MM.1S (cell line): ENCODE measurements at regions not wholly inside any gene's neighbourhood (a gene's known extent, or its start where the extent isn't known, plus 50 kb on each side); places are given as distances from the start of the nearest gene placed in this dataset.

Source experiments
- DNase-seq: peaks from one replicate; pipeline ENCODE4 v3.0.0-alpha.2; 2015
- H2AFZ ChIP-seq: fragments of 300-600 bp; sonication (generic); 2 replicates; pipeline ENCODE4 v1.6.0; 2016; ENCODE audit warnings: antibody characterized with exemption, low read length
- H3F3A ChIP-seq: fragments of 300-600 bp; sonication (generic); 2 replicates; pipeline ENCODE4 v1.6.1; 2016; ENCODE audit warnings: mild to moderate bottlenecking, antibody characterized with exemption, low read length, moderate library complexity, mixed read lengths; ENCODE audit not compliant: insufficient read depth
- H3K27ac ChIP-seq: fragments of 300-600 bp; sonication (generic); 2 replicates; pipeline ENCODE4 v1.5.1; 2016; ENCODE audit warnings: mild to moderate bottlenecking, low read length
- H3K27me3 ChIP-seq: fragments of 300-600 bp; sonication (generic); replicated peaks from 2 replicates; pipeline ENCODE4 v1.6.0; 2016; ENCODE audit warnings: low read length; ENCODE audit not compliant: insufficient read depth
- H3K36me3 ChIP-seq: fragments of 300-600 bp; sonication (generic); replicated peaks from 2 replicates; pipeline ENCODE4 v1.6.1; 2016; ENCODE audit warnings: mild to moderate bottlenecking, low read length, mixed read lengths; ENCODE audit not compliant: insufficient read depth
- H3K4me1 ChIP-seq: fragments of 300-600 bp; sonication (generic); 2 replicates; pipeline ENCODE4 v1.6.1; 2016; ENCODE audit warnings: low read length, mixed read lengths
- H3K4me2 ChIP-seq: fragments of 300-600 bp; sonication (generic); 2 replicates; pipeline ENCODE4 v1.6.0; 2016; ENCODE audit warnings: low read depth, low read length
- H3K4me3 ChIP-seq: fragments of 300-600 bp; sonication (generic); 2 replicates; pipeline ENCODE4 v1.5.1; 2016; ENCODE audit warnings: low read length, mixed read lengths
- H3K79me2 ChIP-seq: fragments of 300-600 bp; sonication (generic); 2 replicates; pipeline ENCODE4 v1.6.1; 2016; ENCODE audit warnings: mixed run types, low read length, mixed read lengths
- H3K9ac ChIP-seq: fragments of 300-600 bp; sonication (generic); 2 replicates; pipeline ENCODE4 v1.6.1; 2016; ENCODE audit warnings: low read length, mixed read lengths
- H3K9me2 ChIP-seq: fragments of 300-600 bp; sonication (generic); replicated peaks from 2 replicates; pipeline ENCODE4 v1.6.1; 2016; ENCODE audit warnings: mild to moderate bottlenecking, low read length, mixed read lengths; ENCODE audit not compliant: insufficient read depth
- H3K9me3 ChIP-seq: fragments of 300-600 bp; sonication (generic); replicated peaks from 2 replicates; pipeline ENCODE4 v1.6.1; 2016; ENCODE audit warnings: mild to moderate bottlenecking, low read length, mixed read lengths; ENCODE audit not compliant: insufficient read depth
- H4K20me1 ChIP-seq: fragments of 300-600 bp; sonication (generic); 2 replicates; pipeline ENCODE4 v1.6.1; 2016; ENCODE audit warnings: mild to moderate bottlenecking, low read length, moderate library complexity, mixed read lengths; ENCODE audit not compliant: insufficient read depth
- CTCF ChIP-seq: fragments of 300-600 bp; sonication (generic); IDR thresholded peaks from 2 replicates; pipeline ENCODE4 v1.5.1; 2016; ENCODE audit warnings: antibody characterized with exemption, low read length, mixed read lengths
- EZH2 ChIP-seq: fragments of 300-600 bp; sonication (generic); optimal IDR thresholded peaks from 2 replicates; pipeline ENCODE3; 2017; ENCODE audit warnings: low read depth, mild to moderate bottlenecking, antibody characterized with exemption, low read length, mixed read lengths
- EZH2phosphoT487 ChIP-seq: fragments of 300-600 bp; sonication (generic); IDR thresholded peaks from 2 replicates; pipeline ENCODE4 v1.6.1; 2018; ENCODE audit warnings: antibody characterized with exemption, low read length

- Histone ChIP-seq H3K27me3 (peaks cover 63% of the 10 kb centered on the region), H3K79me2 (no peaks in the 10 kb centered on the region), H3K4me2 (no peak overlapping the region), H3F3A (no peaks in the 10 kb centered on the region), H3K9me3 (no peaks in the 10 kb centered on the region), H2AFZ (no peak overlapping the region), H3K9ac (no peak overlapping the region), H3K9me2 (no peaks in the 10 kb centered on the region), H3K4me3 (no peak overlapping the region), H4K20me1 (no peaks in the 10 kb centered on the region), H3K4me1 (no peaks in the 10 kb centered on the region), H3K36me3 (no peaks in the 10 kb centered on the region), H3K27ac (no peak overlapping the region)
- no peak for DNase-seq
- TF ChIP-seq EZH2phosphoT487 (no peak), EZH2 (no peak), CTCF (no peak)
These were observed 81.1 kb upstream of the SHANK2 start for GRCh38 chr11:71333473-71333872.

GRCh38 chr11:71332447-71332846 lies 80.1 kb upstream of the SHANK2 start:
- no peak overlapping the region for H3K9ac ChIP-seq
- no peaks in the 10 kb centered on the region for H3K79me2 ChIP-seq
- H3K27me3 ChIP-seq = peaks cover 61% of the 10 kb centered on the region
- H3K9me3 ChIP-seq = no peaks in the 10 kb centered on the region
- no peak for DNase-seq
- no peak overlapping the region for H2AFZ ChIP-seq
- no peaks in the 10 kb centered on the region for H3K9me2 ChIP-seq
- H3K4me2 ChIP-seq = no peak overlapping the region
- no peak for TF ChIP-seq EZH2phosphoT487
- no peak for TF ChIP-seq CTCF
- TF ChIP-seq EZH2 = no peak
- no peaks in the 10 kb centered on the region for H4K20me1 ChIP-seq
- H3K4me3 ChIP-seq = no peak overlapping the region
- no peak overlapping the region for H3K27ac ChIP-seq
- no peaks in the 10 kb centered on the region for H3F3A ChIP-seq
- H3K4me1 ChIP-seq = no peaks in the 10 kb centered on the region
- H3K36me3 ChIP-seq = no peaks in the 10 kb centered on the region

- H3K4me1 ChIP-seq = no peaks in the 10 kb centered on the region
- no peak for TF ChIP-seq EZH2
- no peak for TF ChIP-seq EZH2phosphoT487
- no peak for TF ChIP-seq CTCF
- H3K79me2 ChIP-seq = no peaks in the 10 kb centered on the region
- no peaks in the 10 kb centered on the region for H3K9me3 ChIP-seq
- H3K4me3 ChIP-seq = no peak overlapping the region
- peaks cover 61% of the 10 kb centered on the region for H3K27me3 ChIP-seq
- no peaks in the 10 kb centered on the region for H4K20me1 ChIP-seq
- H3K9me2 ChIP-seq = no peaks in the 10 kb centered on the region
- H3K9ac ChIP-seq = no peak overlapping the region
- H3F3A ChIP-seq = no peaks in the 10 kb centered on the region
- DNase-seq = no peak
- H2AFZ ChIP-seq = no peak overlapping the region
- no peak overlapping the region for H3K27ac ChIP-seq
- no peaks in the 10 kb centered on the region for H3K36me3 ChIP-seq
- no peak overlapping the region for H3K4me2 ChIP-seq
These were observed 79.7 kb upstream of the SHANK2 start for GRCh38 chr11:71332046-71332445.
